ENCODE measurements at regions not wholly inside any gene's neighbourhood (a gene's known extent, or its start where the extent isn't known, plus 50 kb on each side); places are given as distances from the start of the nearest gene placed in this dataset.

GRCh38 chr13:76759877-76760276, 126.3 kb downstream of the KCTD12 start:
- H2AFZ ChIP-seq (ENCODE audit: control insufficient read depth, low read length), result no peak overlapping the region
- no peak for DNase-seq (ENCODE audit: low read depth, low spot score)
- no peaks in the 10 kb centered on the region for H3K9me1 ChIP-seq (ENCODE audit: control insufficient read depth, extremely low read depth, insufficient read depth, low read length)
- no peaks in the 10 kb centered on the region for H3K9me3 ChIP-seq (ENCODE audit: control insufficient read depth, low read depth, low read length)
- H3K36me3 ChIP-seq (ENCODE audit: control insufficient read depth in 2 of 2, extremely low read depth in 1 of 2, insufficient read depth in 2 of 2, low read length in 2 of 2), result no peaks in the 10 kb centered on the region
- no peaks in the 10 kb centered on the region for H3K79me2 ChIP-seq (ENCODE audit: control insufficient read depth, insufficient read depth, low read length)
- no peak overlapping the region for H3K4me3 ChIP-seq (ENCODE audit: control insufficient read depth in 2 of 3, extremely low read depth in 1 of 3, insufficient read depth in 2 of 3, low read depth in 1 of 3, low read length in 3 of 3)
- no peaks in the 10 kb centered on the region for H3K27me3 ChIP-seq (ENCODE audit: control insufficient read depth, extremely low read depth, insufficient read depth, low read length)
- dilution Hi-C loops (cut with MboI; ENCODE audit: extremely low pct_ligation_motif_present, low sequenced_read_pairs), result no loop called here
- no peaks in the 10 kb centered on the region for H4K20me1 ChIP-seq (ENCODE audit: control insufficient read depth, extremely low read depth, insufficient read depth, low read length)
- no peak for TF ChIP-seq EZH2 (IDR thresholded peaks at IDR 0.05; ENCODE audit: low read length)
- TF ChIP-seq CTCF (optimal IDR thresholded peaks at IDR 0.05 in 1 of 3, IDR thresholded peaks at IDR 0.05 in 1 of 3, conservative IDR thresholded peaks at IDR 0.05 in 1 of 3; ENCODE audit: extremely low read depth in 1 of 3, insufficient read depth in 2 of 3, low read length in 3 of 3), result no peak
- no peak overlapping the region for H3K4me2 ChIP-seq (ENCODE audit: control insufficient read depth, extremely low read depth, insufficient read depth, low read depth, low read length)
- H3K9ac ChIP-seq (ENCODE audit: control insufficient read depth, extremely low read depth, insufficient read depth, low read length), result no peak overlapping the region
- no peaks in the 10 kb centered on the region for H3K4me1 ChIP-seq (ENCODE audit: control insufficient read depth, extremely low read depth, insufficient read depth, low read length)
- no peak overlapping the region for H3K27ac ChIP-seq (ENCODE audit: control insufficient read depth, insufficient read depth, low read length)
- no peak for FAIRE-seq

- Histone ChIP-seq H3K9me3 (ENCODE audit: control insufficient read depth, low read depth, low read length) (no peaks in the 10 kb centered on the region), H3K4me2 (ENCODE audit: control insufficient read depth, extremely low read depth, insufficient read depth, low read depth, low read length) (no peak overlapping the region), H3K36me3 (ENCODE audit: control insufficient read depth in 2 of 2, extremely low read depth in 1 of 2, insufficient read depth in 2 of 2, low read length in 2 of 2) (no peaks in the 10 kb centered on the region), H3K4me3 (ENCODE audit: control insufficient read depth in 2 of 3, extremely low read depth in 1 of 3, insufficient read depth in 2 of 3, low read depth in 1 of 3, low read length in 3 of 3) (no peak overlapping the region), H3K27ac (ENCODE audit: control insufficient read depth, insufficient read depth, low read length) (no peak overlapping the region), H3K27me3 (ENCODE audit: control insufficient read depth, extremely low read depth, insufficient read depth, low read length) (no peaks in the 10 kb centered on the region), H4K20me1 (ENCODE audit: control insufficient read depth, extremely low read depth, insufficient read depth, low read length) (no peaks in the 10 kb centered on the region), H3K9me1 (ENCODE audit: control insufficient read depth, extremely low read depth, insufficient read depth, low read length) (no peaks in the 10 kb centered on the region), H3K79me2 (ENCODE audit: control insufficient read depth, insufficient read depth, low read length) (no peaks in the 10 kb centered on the region), H3K9ac (ENCODE audit: control insufficient read depth, extremely low read depth, insufficient read depth, low read length) (no peak overlapping the region), H3K4me1 (ENCODE audit: control insufficient read depth, extremely low read depth, insufficient read depth, low read length) (peaks cover 3% of the 10 kb centered on the region), H2AFZ (ENCODE audit: control insufficient read depth, low read length) (no peak overlapping the region)
- TF ChIP-seq CTCF (optimal IDR thresholded peaks at IDR 0.05 in 1 of 3, IDR thresholded peaks at IDR 0.05 in 1 of 3, conservative IDR thresholded peaks at IDR 0.05 in 1 of 3; ENCODE audit: extremely low read depth in 1 of 3, insufficient read depth in 2 of 3, low read length in 3 of 3) (no peak), EZH2 (IDR thresholded peaks at IDR 0.05; ENCODE audit: low read length) (no peak)
- FAIRE-seq, result no peak
- DNase-seq (ENCODE audit: low read depth, low spot score), result no peak
- dilution Hi-C loops (cut with MboI; ENCODE audit: extremely low pct_ligation_motif_present, low sequenced_read_pairs), result no loop called here
Observed at GRCh38 chr13:76758738-76759137, 127.5 kb downstream of the KCTD12 start.
